Heart left ventricle (tissue), 13 donors: ENCODE measurements at regions not wholly inside any gene's neighbourhood (a gene's known extent, or its start where the extent isn't known, plus 50 kb on each side); places are given as distances from the start of the nearest gene placed in this dataset.

Experiments used
- CTCF ChIP-seq, 12 donors: fragments of 200-600 bp; sonication (generic) in 4 of 12; IDR thresholded peaks; one replicate each; pipeline versions ENCODE4 v1.5.0 to v1.8.0; 2018 to 2022; ENCODE audit warnings: antibody characterized with exemption in 12 of 12, mild to moderate bottlenecking in 5 of 12
- POLR2A ChIP-seq, 2 donors: fragments of 450-650 bp; IDR thresholded peaks; one replicate each; pipeline ENCODE4 v1.6.1; 2017; ENCODE audit warnings: antibody characterized with exemption in 2 of 2, mild to moderate bottlenecking in 2 of 2, moderate library complexity in 2 of 2
- donor health status: ischemic (EF 13 %, LVEDD 7.1; RV severe dilation, severe dysfunction).
- donor health status: DM: no; HTN: yes; CAD: no.
- donor health status: DM: no; HTN: no; CAD: no.
- donor health status: ischemic (EF 25% LVEDD 6.9; RV normal size, moderate dysfunction).
- donor health status: ischemic (EF 25% LVEDD 5.7; RV mildly dilated, moderate dysfunction).
- donor health status: ischemic (EF 35%, LVEDD 5.7; RV mildly dilated, moderate dysfunction).
- donor health status: nonischemic (EF 11% LVEDD 7.7; RV severe dilation, severe dysfunction).
- donor health status: DM: yes; HTN: yes; CAD: no.
- donor health status: PGD.
- donor health status: ischemic (EF 29% LVEDD 5.4; RV normal size, mild dysfunction).
- donor health status: nonischemic (EF 23%, LVEDD 6.1; RV moderate dilation, normal function).

GRCh38 chr4:22921936-22922335 is 229.2 kb downstream of the GBA3 start:
- TF ChIP-seq CTCF (IDR thresholded peaks at IDR 0.05) (no peak), POLR2A (IDR thresholded peaks at IDR 0.05) (no peak)
